Psoas muscle (tissue), 7 donors: ENCODE measurements at regions not wholly inside any gene's neighbourhood (a gene's known extent, or its start where the extent isn't known, plus 50 kb on each side); places are given as distances from the start of the nearest gene placed in this dataset.

Source experiments
- ATAC-seq, 4 donors: fragments of 200-7000 bp; cut with Tn5 transposase; one replicate each; pipeline ENCODE4 v1.9.1; 2020; ENCODE audit warnings: moderate library complexity in 3 of 4, mild to moderate bottlenecking in 2 of 4
- DNase-seq, 2 donors: peaks; one replicate each; pipeline ENCODE4 v3.0.0-alpha.2; 2020
- H3K27ac ChIP-seq: fragments of 200-600 bp; one replicate; pipeline ENCODE4 v1.8.0; 2022
- H3K27me3 ChIP-seq, 3 donors: fragments of 200-600 bp in 1 of 3; one replicate each; pipeline versions ENCODE4 v1.6.1 to v1.8.0; 2013 to 2022; ENCODE audit warnings: low read length in 2 of 3, mild to moderate bottlenecking in 2 of 3, moderate library complexity in 1 of 3; ENCODE audit not compliant: insufficient read depth in 3 of 3
- H3K36me3 ChIP-seq, 2 donors: fragments of 200-600 bp in 1 of 2; one replicate each; pipeline versions ENCODE4 v1.6.1 to v1.8.0; 2013 to 2022; ENCODE audit warnings: low read depth in 1 of 2, mild to moderate bottlenecking in 1 of 2, moderate library complexity in 1 of 2; ENCODE audit not compliant: insufficient read depth in 1 of 2
- H3K4me1 ChIP-seq: fragments of 200-600 bp; one replicate; pipeline ENCODE4 v1.8.0; 2022
- H3K4me3 ChIP-seq: fragments of 200-600 bp; one replicate; pipeline ENCODE4 v1.8.0; 2022; ENCODE audit warnings: mild to moderate bottlenecking
- H3K9me3 ChIP-seq: fragments of 200-600 bp; one replicate; pipeline ENCODE4 v1.8.0; 2022
- CTCF ChIP-seq: fragments of 200-600 bp; IDR thresholded peaks from one replicate; pipeline ENCODE4 v1.8.0; 2022; ENCODE audit warnings: antibody characterized with exemption
- WGBS, 3 donors: extraction: QIAGEN DNeasy Blood & Tissue Kit; methylation state at CpG; one replicate each; pipeline versions ENCODE4 v1.1.6 to v1.1.7; 2013; 5-methylcytosine and 5-hydroxymethylcytosine counted together
- intact Hi-C, 2 donors: fragments of 100-400 bp; cut with DNase I; formaldehyde crosslinking; loops; one replicate each; pipeline versions ENCODE4 v1.11.0 to v1.14.2; 2022
- donor health status: healthy with polysubstance abuse.
- donor health status: DM: no; HTN: no; CAD: no; lungs with moderate emphysema.
- donor health status: Bipolar disorder and iron deficiency.
- donor health status: healthy.
- donor health status: DM: yes; HTN: yes; CAD: no.
- donor health status: DM: no; HTN: no; CAD: no.
- donor health status: DM: yes; HTN: yes; CAD: no.

- no peak for TF ChIP-seq CTCF
- Histone ChIP-seq H3K4me3 (no peak overlapping the region), H3K27me3 (peaks cover 0 to 3% (median 0%) of the 10 kb centered on the region in 3 donors), H3K9me3 (no peaks in the 10 kb centered on the region), H3K4me1 (no peaks in the 10 kb centered on the region), H3K36me3 (no peaks in the 10 kb centered on the region), H3K27ac (no peak overlapping the region)
- ATAC-seq (no peak), DNase-seq (no peak)
- intact Hi-C loops, result no loop called here
- 12 to 43% (median 29%) methylated on average over 2 of the region's 2 CpGs for WGBS, 3 donors
Measured at GRCh38 chr5:118698774-118699173, 289.6 kb downstream of the DTWD2 start.

- Histone ChIP-seq H3K4me1 (no peaks in the 10 kb centered on the region), H3K27ac (no peak overlapping the region), H3K4me3 (no peak overlapping the region), H3K9me3 (no peaks in the 10 kb centered on the region), H3K27me3 (peaks cover 0 to 3% (median 0%) of the 10 kb centered on the region in 3 donors), H3K36me3 (no peaks in the 10 kb centered on the region)
- intact Hi-C loops, result no loop called here
- no peak for DNase-seq
- ATAC-seq, result no peak
- WGBS, 3 donors, result 72 to 76% (median 76%) methylated on average over 2 of the region's 2 CpGs
- no peak for TF ChIP-seq CTCF
Measured at GRCh38 chr5:118696076-118696475, 292.3 kb downstream of the DTWD2 start.

- Histone ChIP-seq H3K9me3 (no peaks in the 10 kb centered on the region), H3K27ac (no peak overlapping the region), H3K4me3 (no peak overlapping the region), H3K27me3 (peaks cover 0 to 3% (median 0%) of the 10 kb centered on the region in 3 donors), H3K36me3 (no peaks in the 10 kb centered on the region), H3K4me1 (no peaks in the 10 kb centered on the region)
- ATAC-seq (no peak), DNase-seq (no peak)
- intact Hi-C loops, result no loop called here
- TF ChIP-seq CTCF, result no peak
- WGBS, 3 donors, result 17 to 28% (median 20%) methylated on average over 4 of the region's 4 CpGs
Measured at GRCh38 chr5:118692811-118693342, 295.5 kb downstream of the DTWD2 start.

- no peaks in the 10 kb centered on the region for H3K9me3 ChIP-seq
- TF ChIP-seq CTCF, result no peak
- H3K4me1 ChIP-seq, result no peaks in the 10 kb centered on the region
- no peaks in the 10 kb centered on the region for H3K36me3 ChIP-seq
- ATAC-seq (no peak), DNase-seq (no peak)
- no peak overlapping the region for H3K27ac ChIP-seq
- WGBS, 3 donors, result 66 to 82% (median 81%) methylated on average over 5 of the region's 5 CpGs
- H3K4me3 ChIP-seq, result no peak overlapping the region
- intact Hi-C loops, result no loop called here
- H3K27me3 ChIP-seq, result no peaks in the 10 kb centered on the region
Measured at GRCh38 chr5:118687661-118688621, 300.4 kb downstream of the DTWD2 start.
